DND-41 (cell line): ENCODE measurements at regions not wholly inside any gene's neighbourhood (a gene's known extent, or its start where the extent isn't known, plus 50 kb on each side); places are given as distances from the start of the nearest gene placed in this dataset.

Source experiments
- EZH2 ChIP-seq: IDR thresholded peaks from 3 replicates; pipeline ENCODE4 v1.6.1; 2012; ENCODE audit warnings: borderline replicate concordance, low read depth, mild to moderate bottlenecking, moderate library complexity, low read length, inconsistent platforms; ENCODE audit not compliant: severe bottlenecking
- TF ChIP-seq, protein P1 (sequence below): IDR thresholded peaks from 2 replicates; pipeline ENCODE4 v1.5.1; 2012; ENCODE audit warnings: borderline replicate concordance, low read length, moderate library complexity, mild to moderate bottlenecking; ENCODE audit not compliant: poor library complexity, severe bottlenecking; ENCODE audit errors: extremely low read depth

DNA sequence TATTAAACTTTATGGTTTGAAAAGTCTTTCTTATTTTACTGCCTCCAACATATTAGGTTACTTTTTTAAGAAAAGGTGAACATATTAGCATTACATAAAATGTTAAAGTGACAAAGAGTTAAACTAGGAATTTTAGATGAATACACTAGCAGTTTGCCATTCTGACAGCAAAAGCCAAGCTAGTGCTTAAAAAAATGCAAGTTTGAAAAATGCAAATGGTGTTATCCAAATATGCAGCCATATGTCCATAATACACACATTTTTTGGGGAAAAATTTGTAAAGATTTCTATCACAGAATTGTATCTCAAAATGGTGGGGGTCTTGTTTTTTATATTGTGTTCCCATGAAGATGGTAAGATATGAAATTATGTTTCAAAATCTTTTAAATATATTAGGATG lies 466.1 kb downstream of the FOXG1 start:
- TF ChIP-seq EZH2 = no peak
- TF ChIP-seq, protein P1, sequence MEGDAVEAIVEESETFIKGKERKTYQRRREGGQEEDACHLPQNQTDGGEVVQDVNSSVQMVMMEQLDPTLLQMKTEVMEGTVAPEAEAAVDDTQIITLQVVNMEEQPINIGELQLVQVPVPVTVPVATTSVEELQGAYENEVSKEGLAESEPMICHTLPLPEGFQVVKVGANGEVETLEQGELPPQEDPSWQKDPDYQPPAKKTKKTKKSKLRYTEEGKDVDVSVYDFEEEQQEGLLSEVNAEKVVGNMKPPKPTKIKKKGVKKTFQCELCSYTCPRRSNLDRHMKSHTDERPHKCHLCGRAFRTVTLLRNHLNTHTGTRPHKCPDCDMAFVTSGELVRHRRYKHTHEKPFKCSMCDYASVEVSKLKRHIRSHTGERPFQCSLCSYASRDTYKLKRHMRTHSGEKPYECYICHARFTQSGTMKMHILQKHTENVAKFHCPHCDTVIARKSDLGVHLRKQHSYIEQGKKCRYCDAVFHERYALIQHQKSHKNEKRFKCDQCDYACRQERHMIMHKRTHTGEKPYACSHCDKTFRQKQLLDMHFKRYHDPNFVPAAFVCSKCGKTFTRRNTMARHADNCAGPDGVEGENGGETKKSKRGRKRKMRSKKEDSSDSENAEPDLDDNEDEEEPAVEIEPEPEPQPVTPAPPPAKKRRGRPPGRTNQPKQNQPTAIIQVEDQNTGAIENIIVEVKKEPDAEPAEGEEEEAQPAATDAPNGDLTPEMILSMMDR = no peak
